ENCODE measurements at regions not wholly inside any gene's neighbourhood (a gene's known extent, or its start where the extent isn't known, plus 50 kb on each side); places are given as distances from the start of the nearest gene placed in this dataset.

DNA sequence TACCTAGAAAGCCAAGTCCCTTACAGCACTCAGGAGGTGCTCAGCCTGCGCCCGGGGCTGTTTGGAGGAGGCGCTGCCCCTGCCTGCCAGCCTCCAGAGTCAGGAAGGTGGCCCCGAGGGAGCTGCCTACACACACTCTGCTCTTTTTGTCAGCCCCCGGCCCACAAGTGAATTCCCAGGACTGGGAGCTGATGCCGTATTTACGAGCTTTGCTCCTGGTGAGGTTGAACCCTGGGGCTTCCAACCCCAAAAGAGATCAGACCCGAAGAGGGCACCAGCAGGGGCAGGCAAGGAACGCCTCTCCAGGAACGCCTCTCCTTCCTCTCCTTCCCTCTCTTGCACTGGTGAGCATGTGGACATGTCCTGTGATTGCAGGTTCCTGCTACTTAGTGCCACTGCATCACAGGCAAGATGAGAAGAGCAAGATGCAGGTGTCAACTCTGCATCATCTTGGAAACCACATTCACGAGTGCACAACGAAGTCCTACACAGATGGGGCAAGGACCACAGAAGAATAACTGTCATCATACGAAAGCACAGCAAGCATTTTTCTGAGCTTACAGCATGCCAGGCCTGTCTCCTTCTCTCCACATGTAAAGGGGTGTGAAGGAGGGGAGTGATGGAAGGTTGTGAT, 126.7 kb downstream of the NDUFA10 start:
- POLR2A ChIA-PET = no interaction called here
- DNase-seq (ENCODE audit: low read depth, low spot score) = no peak
- no peak overlapping the region for H3K4me3 ChIP-seq (ENCODE audit: low read depth, low read length)
- TF ChIP-seq, protein P1, sequence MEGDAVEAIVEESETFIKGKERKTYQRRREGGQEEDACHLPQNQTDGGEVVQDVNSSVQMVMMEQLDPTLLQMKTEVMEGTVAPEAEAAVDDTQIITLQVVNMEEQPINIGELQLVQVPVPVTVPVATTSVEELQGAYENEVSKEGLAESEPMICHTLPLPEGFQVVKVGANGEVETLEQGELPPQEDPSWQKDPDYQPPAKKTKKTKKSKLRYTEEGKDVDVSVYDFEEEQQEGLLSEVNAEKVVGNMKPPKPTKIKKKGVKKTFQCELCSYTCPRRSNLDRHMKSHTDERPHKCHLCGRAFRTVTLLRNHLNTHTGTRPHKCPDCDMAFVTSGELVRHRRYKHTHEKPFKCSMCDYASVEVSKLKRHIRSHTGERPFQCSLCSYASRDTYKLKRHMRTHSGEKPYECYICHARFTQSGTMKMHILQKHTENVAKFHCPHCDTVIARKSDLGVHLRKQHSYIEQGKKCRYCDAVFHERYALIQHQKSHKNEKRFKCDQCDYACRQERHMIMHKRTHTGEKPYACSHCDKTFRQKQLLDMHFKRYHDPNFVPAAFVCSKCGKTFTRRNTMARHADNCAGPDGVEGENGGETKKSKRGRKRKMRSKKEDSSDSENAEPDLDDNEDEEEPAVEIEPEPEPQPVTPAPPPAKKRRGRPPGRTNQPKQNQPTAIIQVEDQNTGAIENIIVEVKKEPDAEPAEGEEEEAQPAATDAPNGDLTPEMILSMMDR (IDR thresholded peaks at IDR 0.05; ENCODE audit: insufficient read depth, low read length, missing control alignments) = no peak
- CTCF ChIA-PET = no interaction called here

DNA sequence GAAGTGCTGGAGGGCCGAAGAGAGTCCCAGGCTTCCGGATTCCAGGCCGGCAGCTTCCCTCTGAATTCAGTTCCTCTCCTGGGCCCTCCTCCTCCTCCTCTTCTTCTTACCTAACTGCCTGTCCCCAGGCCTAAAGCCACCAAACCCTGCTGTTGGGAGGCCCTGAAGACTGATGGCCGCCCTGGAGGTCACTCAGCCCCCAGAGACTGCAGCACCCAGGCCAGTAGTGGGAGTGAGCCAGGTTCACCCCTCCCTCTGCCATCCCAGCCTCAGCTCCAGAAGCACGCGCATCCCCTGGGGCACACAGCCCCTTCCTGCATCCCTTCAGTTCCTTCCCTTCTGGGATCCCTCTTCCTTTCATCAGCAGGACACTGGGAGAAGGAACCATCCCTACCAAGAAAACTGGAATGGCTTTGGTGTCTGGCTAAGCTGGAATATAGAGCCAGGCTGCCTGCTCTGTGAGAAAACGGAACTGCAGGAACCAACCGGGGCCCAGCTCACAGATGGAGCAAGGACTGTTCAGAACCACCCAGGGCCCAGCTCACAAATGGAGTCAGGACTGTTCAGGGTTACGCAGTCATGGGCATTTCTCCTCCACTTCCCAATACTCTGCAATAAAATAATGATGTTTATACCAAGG, 127.4 kb downstream of the NDUFA10 start:
- TF ChIP-seq, protein P1 (IDR thresholded peaks at IDR 0.05; ENCODE audit: insufficient read depth, low read length, missing control alignments) = no peak
- CTCF ChIA-PET = no interaction called here
- POLR2A ChIA-PET = no interaction called here

DNA sequence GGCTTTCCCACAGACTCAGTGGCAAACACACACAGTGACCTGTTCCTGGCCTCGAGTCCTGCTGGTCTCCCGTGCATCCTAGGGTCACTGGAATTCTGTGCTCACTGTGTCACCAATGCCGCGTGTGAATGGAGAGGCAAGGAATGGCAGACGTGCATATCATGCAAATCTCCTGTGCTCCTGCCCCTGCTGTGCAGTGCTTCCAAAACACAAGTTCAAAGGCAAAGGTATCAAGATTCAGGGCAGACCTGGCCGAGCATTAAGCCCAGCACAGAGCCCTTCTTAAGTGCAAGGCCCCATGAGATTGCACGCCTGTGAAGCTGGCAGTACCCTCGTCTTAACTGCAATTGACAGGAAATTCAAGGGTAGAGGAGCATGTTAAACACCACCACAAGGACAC, 129.1 kb downstream of the NDUFA10 start:
- CTCF ChIA-PET = no interaction called here
- DNase-seq (ENCODE audit: low read depth, low spot score) = no peak
- H3K4me3 ChIP-seq (ENCODE audit: low read depth, low read length) = no peak overlapping the region
- TF ChIP-seq, protein P1 (IDR thresholded peaks at IDR 0.05; ENCODE audit: insufficient read depth, low read length, missing control alignments) = no peak
- POLR2A ChIA-PET = no interaction called here

More for the DNA sequence above, 127.4 kb downstream of the NDUFA10 start:
- no peak for DNase-seq (ENCODE audit: low read depth, low spot score)
- H3K4me3 ChIP-seq (ENCODE audit: low read depth, low read length) = no peak overlapping the region

DNA sequence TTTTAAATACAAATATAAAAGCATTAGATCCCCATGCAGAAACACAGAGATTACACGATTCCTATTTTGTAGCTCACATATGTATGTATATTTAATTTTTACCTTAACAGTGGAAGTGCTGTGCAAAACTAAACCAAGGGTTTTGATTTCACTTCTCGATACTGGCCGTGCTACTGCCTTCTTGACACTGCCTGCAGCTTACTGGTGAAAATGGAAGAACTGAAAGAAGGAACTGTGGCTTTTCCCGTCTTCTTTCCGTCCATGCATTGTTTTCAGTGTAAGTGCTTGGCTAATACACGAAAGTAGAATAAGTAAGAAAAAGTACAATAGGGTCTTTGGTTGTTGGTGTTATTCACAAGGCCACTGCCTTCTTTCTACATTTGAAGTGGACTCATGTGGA, 129.5 kb downstream of the NDUFA10 start:
- POLR2A ChIA-PET = no interaction called here
- TF ChIP-seq, protein P1 (IDR thresholded peaks at IDR 0.05; ENCODE audit: insufficient read depth, low read length, missing control alignments) = no peak

DNA sequence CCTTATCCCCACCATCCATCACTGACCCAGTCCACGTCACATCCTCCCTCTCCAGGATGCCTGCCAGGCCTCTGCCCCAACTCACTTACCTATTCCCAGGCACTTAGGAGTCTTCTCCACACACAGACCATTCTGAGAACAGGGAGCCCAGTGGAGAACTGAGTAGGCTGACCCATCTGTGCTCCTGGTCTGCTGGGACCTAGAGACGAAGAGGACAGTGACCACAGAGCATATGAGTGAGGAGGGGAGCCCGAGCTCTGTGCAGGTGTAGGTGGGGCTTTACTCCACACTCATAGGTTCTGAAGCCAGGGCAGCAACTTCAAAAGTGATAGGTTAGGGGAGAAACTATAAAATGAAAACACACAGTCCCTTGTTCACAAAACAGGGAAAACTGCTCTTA, 130.0 kb downstream of the NDUFA10 start:
- CTCF ChIA-PET = no interaction called here
- TF ChIP-seq, protein P1 (IDR thresholded peaks at IDR 0.05; ENCODE audit: insufficient read depth, low read length, missing control alignments) = no peak
- no peak overlapping the region for H3K4me3 ChIP-seq (ENCODE audit: low read depth, low read length)
- POLR2A ChIA-PET = no interaction called here
- DNase-seq (ENCODE audit: low read depth, low spot score) = no peak

More for the DNA sequence above, 129.5 kb downstream of the NDUFA10 start:
- CTCF ChIA-PET = no interaction called here
- no peak overlapping the region for H3K4me3 ChIP-seq (ENCODE audit: low read depth, low read length)
- DNase-seq (ENCODE audit: low read depth, low spot score) = no peak

DNA sequence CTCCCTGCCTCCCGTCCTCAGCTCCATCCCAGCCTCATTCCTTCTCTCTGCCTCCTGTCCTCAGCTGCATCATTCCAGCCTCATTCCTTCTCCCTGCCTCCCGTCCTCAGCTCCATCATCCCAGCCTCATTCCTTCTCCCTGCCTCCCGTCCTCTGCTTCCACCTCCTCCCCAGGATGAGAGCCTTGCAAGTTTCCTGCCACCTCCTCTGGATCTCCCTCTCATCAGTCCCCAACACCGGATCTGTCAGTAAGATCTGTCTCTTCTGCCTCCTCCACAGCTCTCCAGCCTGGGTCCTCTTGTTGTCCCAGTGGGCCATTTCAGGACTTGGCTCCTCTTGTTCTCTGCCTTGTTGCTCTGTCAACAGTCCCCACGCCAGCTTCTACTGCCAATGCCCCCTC, 130.9 kb downstream of the NDUFA10 start:
- POLR2A ChIA-PET = no interaction called here
- DNase-seq (ENCODE audit: low read depth, low spot score) = no peak
- TF ChIP-seq, protein P1 (IDR thresholded peaks at IDR 0.05; ENCODE audit: insufficient read depth, low read length, missing control alignments) = no peak
- CTCF ChIA-PET = interaction anchor here (1.4 kb wide), 1 partner anchor 40 kb away, joined by 3 read pairs; no protein-coding TSS in a partner anchor
- no peak overlapping the region for H3K4me3 ChIP-seq (ENCODE audit: low read depth, low read length)
